SK-N-MC (cell line): ENCODE measurements at regions not wholly inside any gene's neighbourhood (a gene's known extent, or its start where the extent isn't known, plus 50 kb on each side); places are given as distances from the start of the nearest gene placed in this dataset.

Source experiments
- EZH2 ChIP-seq: fragments of 200-600 bp; sonication (generic); IDR thresholded peaks from one replicate; pipeline ENCODE4 v1.6.1; 2017; ENCODE audit warnings: antibody characterized with exemption
- FOXP2 ChIP-seq: optimal IDR thresholded peaks from 2 replicates; pipeline ENCODE3; 2011; ENCODE audit warnings: mild to moderate bottlenecking, moderate library complexity; ENCODE audit not compliant: insufficient read depth; ENCODE audit errors: extremely low read length, control extremely low read depth
- POLR2AphosphoS5 ChIP-seq: IDR thresholded peaks from 2 replicates; pipeline ENCODE4 v1.6.1; 2012; ENCODE audit warnings: mild to moderate bottlenecking, low read depth, low read length, borderline replicate concordance

GRCh38 chr10:130244928-130245495 lies 108.8 kb downstream of the GLRX3 start:
- no peak for TF ChIP-seq EZH2
- TF ChIP-seq POLR2AphosphoS5, result no peak
- TF ChIP-seq FOXP2, result no peak
